Activated CD4-positive, alpha-beta T cell treated with anti-CD3 and anti-CD28 coated beads, Interleukin-2, amount 50 U/mL, for 1 hour (primary cell): ENCODE measurements at regions not wholly inside any gene's neighbourhood (a gene's known extent, or its start where the extent isn't known, plus 50 kb on each side); places are given as distances from the start of the nearest gene placed in this dataset.

ENCODE experiments used
- DNase-seq: peaks from one replicate; pipeline ENCODE4 v3.0.0-alpha.2; 2020

- DNase-seq: no peak
Observed at GRCh38 chr15:91562698-91563097, 290.8 kb upstream of the SLCO3A1 start.

- DNase-seq: no peak
Observed at GRCh38 chr15:91564631-91565030, 288.9 kb upstream of the SLCO3A1 start.

- no peak for DNase-seq
Observed at GRCh38 chr15:91566141-91566540, 287.4 kb upstream of the SLCO3A1 start.

- no peak for DNase-seq
Observed at GRCh38 chr15:91568036-91568435, 285.5 kb upstream of the SLCO3A1 start.

GRCh38 chr15:91572110-91572509, 281.4 kb upstream of the SLCO3A1 start:
- no peak for DNase-seq

GRCh38 chr15:91576096-91576495, 277.4 kb upstream of the SLCO3A1 start:
- no peak for DNase-seq

GRCh38 chr15:91578511-91578910, 275.0 kb upstream of the SLCO3A1 start:
- no peak for DNase-seq

- DNase-seq: no peak
Observed at GRCh38 chr15:91584895-91585294, 268.6 kb upstream of the SLCO3A1 start.

GRCh38 chr15:91586560-91586959, 266.9 kb upstream of the SLCO3A1 start:
- no peak for DNase-seq

- no peak for DNase-seq
Observed at GRCh38 chr15:91589360-91589759, 264.1 kb upstream of the SLCO3A1 start.

- DNase-seq: no peak
Observed at GRCh38 chr15:91592567-91592966, 260.9 kb upstream of the SLCO3A1 start.

- no peak for DNase-seq
Observed at GRCh38 chr15:91593067-91593466, 260.4 kb upstream of the SLCO3A1 start.

GRCh38 chr15:91593653-91594052, 259.9 kb upstream of the SLCO3A1 start:
- DNase-seq: no peak

GRCh38 chr15:91599261-91599660, 254.2 kb upstream of the SLCO3A1 start:
- no peak for DNase-seq

GRCh38 chr15:91603384-91604080, 250.0 kb upstream of the SLCO3A1 start:
- no peak for DNase-seq

GRCh38 chr15:91604122-91604521, 249.4 kb upstream of the SLCO3A1 start:
- DNase-seq: no peak

GRCh38 chr15:91605576-91605975, 247.9 kb upstream of the SLCO3A1 start:
- no peak for DNase-seq

- no peak for DNase-seq
Observed at GRCh38 chr15:91609231-91609630, 244.3 kb upstream of the SLCO3A1 start.

- no peak for DNase-seq
Observed at GRCh38 chr15:91609966-91610365, 243.5 kb upstream of the SLCO3A1 start.

GRCh38 chr15:91611561-91612323, 241.8 kb upstream of the SLCO3A1 start:
- DNase-seq: no peak

- no peak for DNase-seq
Observed at GRCh38 chr15:91620229-91620628, 233.3 kb upstream of the SLCO3A1 start.

- no peak for DNase-seq
Observed at GRCh38 chr15:91622235-91622634, 231.3 kb upstream of the SLCO3A1 start.

GRCh38 chr15:91622711-91623342, 230.7 kb upstream of the SLCO3A1 start:
- no peak for DNase-seq

- DNase-seq: no peak
Observed at GRCh38 chr15:91624353-91624968, 229.0 kb upstream of the SLCO3A1 start.
